ENCODE measurements at regions not wholly inside any gene's neighbourhood (a gene's known extent, or its start where the extent isn't known, plus 50 kb on each side); places are given as distances from the start of the nearest gene placed in this dataset.

DNA sequence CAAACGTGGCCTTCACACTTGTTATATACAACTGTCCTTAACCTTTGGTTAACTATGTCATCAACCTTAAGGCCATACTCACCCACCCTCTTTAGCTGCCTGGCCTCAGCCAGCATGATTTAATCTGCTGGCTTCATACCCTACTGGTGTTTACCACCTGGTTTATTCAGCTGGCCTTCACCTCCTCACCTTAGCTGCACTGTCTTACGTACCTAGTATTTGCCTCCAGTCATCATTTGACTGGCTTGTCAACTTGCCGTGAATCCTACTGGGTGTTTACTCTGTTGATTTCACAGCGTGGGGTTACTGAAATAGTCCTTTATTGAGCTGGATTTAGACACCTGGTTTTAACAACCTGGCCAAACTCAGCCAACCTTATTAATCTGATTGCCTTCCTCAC lies 102.8 kb downstream of the IL12A start:
- Histone ChIP-seq H3K27ac (ENCODE audit: low read depth, low read length) (no peak overlapping the region), H3K36me3 (ENCODE audit: insufficient read depth, low read length) (no peaks in the 10 kb centered on the region), H3K4me1 (ENCODE audit: insufficient read depth, low read length) (no peaks in the 10 kb centered on the region), H3K27me3 (ENCODE audit: insufficient read depth, low read length) (no peaks in the 10 kb centered on the region), H3K4me3 (ENCODE audit: insufficient read depth, low read length) (no peak overlapping the region), H3K9me3 (ENCODE audit: low read depth, low read length) (no peaks in the 10 kb centered on the region), H4K20me1 (ENCODE audit: insufficient read depth, low read length) (no peaks in the 10 kb centered on the region), H2AFZ (ENCODE audit: low read length) (no peak overlapping the region), H3K79me2 (ENCODE audit: insufficient read depth, low read length) (no peaks in the 10 kb centered on the region), H3K4me2 (ENCODE audit: insufficient read depth, low read length) (no peak overlapping the region)
- DNase-seq (ENCODE audit: insufficient read length, low spot score, missing footprints), result no peak
- TF ChIP-seq CTCF (IDR thresholded peaks at IDR 0.05; ENCODE audit: extremely low read depth, low read depth, low read length), result no peak

DNA sequence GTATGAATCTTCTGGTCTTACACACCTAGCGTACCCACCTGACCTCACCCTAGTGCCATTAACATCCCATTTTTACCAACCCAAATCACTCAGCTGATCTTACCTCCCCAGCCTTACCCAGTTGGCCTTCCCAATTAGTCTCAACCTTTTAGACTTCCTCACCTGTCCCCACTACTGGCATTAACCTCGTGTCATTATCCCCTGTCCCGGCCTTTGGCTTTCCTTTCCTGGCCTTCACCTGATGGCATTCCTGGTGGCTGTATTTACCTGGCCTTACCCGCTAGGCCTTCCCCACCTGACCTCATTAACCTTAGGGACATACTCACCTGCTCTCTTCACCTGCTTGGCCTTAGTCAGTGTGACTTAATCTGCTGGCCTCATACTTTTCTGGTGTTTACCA lies 104.1 kb downstream of the IL12A start:
- Histone ChIP-seq H3K9me3 (ENCODE audit: low read depth, low read length) (no peaks in the 10 kb centered on the region), H3K79me2 (ENCODE audit: insufficient read depth, low read length) (no peaks in the 10 kb centered on the region), H2AFZ (ENCODE audit: low read length) (no peak overlapping the region), H4K20me1 (ENCODE audit: insufficient read depth, low read length) (no peaks in the 10 kb centered on the region), H3K27me3 (ENCODE audit: insufficient read depth, low read length) (no peaks in the 10 kb centered on the region), H3K36me3 (ENCODE audit: insufficient read depth, low read length) (no peaks in the 10 kb centered on the region), H3K27ac (ENCODE audit: low read depth, low read length) (no peak overlapping the region), H3K4me3 (ENCODE audit: insufficient read depth, low read length) (no peak overlapping the region), H3K4me1 (ENCODE audit: insufficient read depth, low read length) (peaks cover 3% of the 10 kb centered on the region), H3K4me2 (ENCODE audit: insufficient read depth, low read length) (no peak overlapping the region)
- no peak for DNase-seq (ENCODE audit: insufficient read length, low spot score, missing footprints)
- no peak for TF ChIP-seq CTCF (IDR thresholded peaks at IDR 0.05; ENCODE audit: extremely low read depth, low read depth, low read length)

- Histone ChIP-seq H3K4me2 (ENCODE audit: insufficient read depth, low read length) (no peak overlapping the region), H3K36me3 (ENCODE audit: insufficient read depth, low read length) (no peaks in the 10 kb centered on the region), H3K27ac (ENCODE audit: low read depth, low read length) (no peak overlapping the region), H3K27me3 (ENCODE audit: insufficient read depth, low read length) (no peaks in the 10 kb centered on the region), H3K79me2 (ENCODE audit: insufficient read depth, low read length) (no peaks in the 10 kb centered on the region), H3K4me3 (ENCODE audit: insufficient read depth, low read length) (no peak overlapping the region), H3K9me3 (ENCODE audit: low read depth, low read length) (no peaks in the 10 kb centered on the region), H4K20me1 (ENCODE audit: insufficient read depth, low read length) (no peaks in the 10 kb centered on the region), H2AFZ (ENCODE audit: low read length) (no peak overlapping the region), H3K4me1 (ENCODE audit: insufficient read depth, low read length) (peaks cover 3% of the 10 kb centered on the region)
- TF ChIP-seq CTCF (IDR thresholded peaks at IDR 0.05; ENCODE audit: extremely low read depth, low read depth, low read length), result no peak
- DNase-seq (ENCODE audit: insufficient read length, low spot score, missing footprints), result no peak
Measured at GRCh38 chr3:160094562-160094961, 105.9 kb downstream of the IL12A start.

DNA sequence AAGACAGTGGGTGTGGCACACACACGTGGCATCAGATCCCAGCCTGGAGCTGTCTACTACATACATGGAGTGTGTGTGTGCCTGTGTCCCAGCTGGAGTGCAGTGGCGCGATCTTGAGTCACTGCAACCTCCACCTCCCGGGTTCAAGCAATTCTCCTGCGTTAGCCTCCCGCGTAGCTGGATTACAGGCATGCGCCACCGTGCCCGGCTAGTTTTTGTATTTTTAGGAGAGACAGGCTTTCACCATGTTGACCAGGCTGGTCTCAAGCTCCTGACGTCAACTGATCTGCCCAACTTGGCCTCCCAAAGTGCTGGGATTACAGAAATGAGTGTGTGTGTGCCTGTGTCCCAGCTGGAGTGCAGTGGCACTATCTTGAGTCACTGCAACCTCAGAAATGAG lies 108.8 kb downstream of the IL12A start:
- H3K27me3 ChIP-seq (ENCODE audit: insufficient read depth, low read length), result no peaks in the 10 kb centered on the region
- H3K36me3 ChIP-seq (ENCODE audit: insufficient read depth, low read length), result no peaks in the 10 kb centered on the region
- H3K79me2 ChIP-seq (ENCODE audit: insufficient read depth, low read length), result no peaks in the 10 kb centered on the region
- peaks cover 3% of the 10 kb centered on the region for H3K4me1 ChIP-seq (ENCODE audit: insufficient read depth, low read length)
- H4K20me1 ChIP-seq (ENCODE audit: insufficient read depth, low read length), result no peaks in the 10 kb centered on the region
- H3K27ac ChIP-seq (ENCODE audit: low read depth, low read length), result no peak overlapping the region
- DNase-seq (ENCODE audit: insufficient read length, low spot score, missing footprints), result no peak
- H2AFZ ChIP-seq (ENCODE audit: low read length), result no peak overlapping the region
- H3K4me3 ChIP-seq (ENCODE audit: insufficient read depth, low read length), result no peak overlapping the region
- TF ChIP-seq CTCF (IDR thresholded peaks at IDR 0.05; ENCODE audit: extremely low read depth, low read depth, low read length), result no peak
- no peak overlapping the region for H3K4me2 ChIP-seq (ENCODE audit: insufficient read depth, low read length)
- H3K9me3 ChIP-seq (ENCODE audit: low read depth, low read length), result no peaks in the 10 kb centered on the region

Measured in osteoblast (primary cell).